A673 (cell line): ENCODE measurements at regions not wholly inside any gene's neighbourhood (a gene's known extent, or its start where the extent isn't known, plus 50 kb on each side); places are given as distances from the start of the nearest gene placed in this dataset.

Experiments used
- BruUV-seq: library from RNA; stranded (reverse); fragments of 400-500 nt; replicated peaks from 2 replicates; lab custom pipeline; 2021; lab: Mats Ljungman, UMichigan
- CTCF ChIA-PET: fragments of 300-600 bp; sonication (Branson Sonifier 250); formaldehyde crosslinking; loops from one replicate; lab custom pipeline; 2022; ENCODE audit warnings: antibody characterized with exemption; lab: Charles Lee
- POLR2A ChIA-PET: fragments of 300-600 bp; sonication (Branson Sonifier 250); formaldehyde crosslinking; loops from one replicate; lab custom pipeline; 2022; ENCODE audit warnings: antibody characterized with exemption; ENCODE audit not compliant: low non-redundant PET; lab: Charles Lee
- DNase-seq: peaks from one replicate; pipeline ENCODE4 v3.0.0-alpha.2; 2015; ENCODE audit warnings: low spot score
- H3K27ac ChIP-seq: fragments of 200-600 bp; sonication (generic); 2 replicates; pipeline ENCODE4 v1.5.1; 2016; ENCODE audit warnings: mixed run types, low read depth, mild to moderate bottlenecking, mixed read lengths, antibody characterized with exemption, low read length; ENCODE audit not compliant: poor library complexity, severe bottlenecking
- H3K27me3 ChIP-seq: fragments of 200-600 bp; sonication (generic); replicated peaks from 2 replicates; pipeline ENCODE4 v1.6.1; 2017; ENCODE audit warnings: mixed run types, low read depth, mild to moderate bottlenecking, mixed read lengths, antibody characterized with exemption, low read length; ENCODE audit not compliant: insufficient read depth, poor library complexity
- H3K36me3 ChIP-seq: fragments of 200-600 bp; sonication (generic); 2 replicates; pipeline ENCODE4 v1.6.1; 2016; ENCODE audit warnings: mixed run types, mild to moderate bottlenecking, mixed read lengths, antibody characterized with exemption, low read length; ENCODE audit not compliant: insufficient read depth, poor library complexity, severe bottlenecking
- H3K4me1 ChIP-seq: fragments of 200-600 bp; sonication (generic); 2 replicates; pipeline ENCODE4 v1.6.1; 2017; ENCODE audit warnings: mixed run types, mild to moderate bottlenecking, mixed read lengths, antibody characterized with exemption, low read length; ENCODE audit not compliant: insufficient read depth, poor library complexity, severe bottlenecking
- H3K4me3 ChIP-seq: fragments of 200-600 bp; sonication (generic); 2 replicates; pipeline ENCODE4 v1.5.1; 2016; ENCODE audit warnings: low read depth, mixed run types, mild to moderate bottlenecking, mixed read lengths, low read length; ENCODE audit not compliant: poor library complexity, severe bottlenecking
- H3K9me3 ChIP-seq: fragments of 200-600 bp; sonication (generic); 2 replicates; pipeline ENCODE4 v1.6.1; 2016; ENCODE audit warnings: mixed run types, low read depth, mild to moderate bottlenecking, mixed read lengths, antibody characterized with exemption, low read length; ENCODE audit not compliant: poor library complexity, severe bottlenecking
- CTCF ChIP-seq: fragments of 300-800, 200-600 bp; sonication (generic); conservative IDR thresholded peaks from 2 replicates; pipeline ENCODE4 v1.5.1; 2017; ENCODE audit warnings: low read depth, mild to moderate bottlenecking, antibody characterized with exemption, low read length, moderate library complexity, mixed read lengths
- EZH2 ChIP-seq: fragments of 200-600 bp; sonication (generic); IDR thresholded peaks from 2 replicates; pipeline ENCODE4 v1.6.1; 2017; ENCODE audit warnings: borderline replicate concordance, low read depth, mild to moderate bottlenecking, mixed read lengths, antibody characterized with exemption, low read length; ENCODE audit not compliant: poor library complexity, severe bottlenecking
- intact Hi-C: fragments of 100-400 bp; cut with micrococcal nuclease; formaldehyde crosslinking; loops from one replicate; pipeline ENCODE4 v1.10.0; 2022; ENCODE audit not compliant: unreplicated experiment

- H3K4me1 ChIP-seq = no peaks in the 10 kb centered on the region
- BruUV-seq = no TSS peak
- H3K27me3 ChIP-seq = no peaks in the 10 kb centered on the region
- no peaks in the 10 kb centered on the region for H3K36me3 ChIP-seq
- CTCF ChIA-PET = no interaction called here
- no peak overlapping the region for H3K4me3 ChIP-seq
- POLR2A ChIA-PET = no interaction called here
- no peaks in the 10 kb centered on the region for H3K9me3 ChIP-seq
- no peak overlapping the region for H3K27ac ChIP-seq
- TF ChIP-seq EZH2 = no peak
- no peak for TF ChIP-seq CTCF
- DNase-seq = no peak
- intact Hi-C loops = no loop called here
Measured at GRCh38 chr2:155830817-155831579, 501.5 kb downstream of the NR4A2 start.

- TF ChIP-seq EZH2 (no peak), CTCF (no peak)
- intact Hi-C loops = no loop called here
- CTCF ChIA-PET = no interaction called here
- POLR2A ChIA-PET = no interaction called here
- no peak overlapping the region for H3K27ac ChIP-seq
- no peak for DNase-seq
- H3K9me3 ChIP-seq = no peaks in the 10 kb centered on the region
- H3K4me3 ChIP-seq = no peak overlapping the region
- no peaks in the 10 kb centered on the region for H3K27me3 ChIP-seq
- no TSS peak for BruUV-seq
- no peaks in the 10 kb centered on the region for H3K36me3 ChIP-seq
- H3K4me1 ChIP-seq = no peaks in the 10 kb centered on the region
Measured at GRCh38 chr2:155830351-155830750, 502.2 kb downstream of the NR4A2 start.

- ChIA-PET POLR2A (no interaction called here), CTCF (no interaction called here)
- Histone ChIP-seq H3K36me3 (no peaks in the 10 kb centered on the region), H3K4me1 (no peaks in the 10 kb centered on the region), H3K27ac (no peak overlapping the region), H3K27me3 (no peaks in the 10 kb centered on the region), H3K9me3 (no peaks in the 10 kb centered on the region), H3K4me3 (no peak overlapping the region)
- DNase-seq = no peak
- TF ChIP-seq CTCF = no peak
- TF ChIP-seq EZH2 = no peak
- BruUV-seq = no TSS peak
- intact Hi-C loops = no loop called here
Measured at GRCh38 chr2:155825876-155826275, 506.6 kb downstream of the NR4A2 start.
